ENCODE measurements at regions not wholly inside any gene's neighbourhood (a gene's known extent, or its start where the extent isn't known, plus 50 kb on each side); places are given as distances from the start of the nearest gene placed in this dataset.
A peak's percentile ranks its signal among the peaks of the same experiment; 100 is the strongest.

- H3K9me3 ChIP-seq (replicated peaks in 1 of 2; ENCODE audit: control insufficient read depth in 2 of 2, insufficient read depth in 1 of 2, low read depth in 1 of 2, low read length in 2 of 2), result no peaks in the 10 kb centered on the region
Observed at GRCh38 chr22:27120036-27120435, 462.6 kb downstream of the MIAT start.

DNA sequence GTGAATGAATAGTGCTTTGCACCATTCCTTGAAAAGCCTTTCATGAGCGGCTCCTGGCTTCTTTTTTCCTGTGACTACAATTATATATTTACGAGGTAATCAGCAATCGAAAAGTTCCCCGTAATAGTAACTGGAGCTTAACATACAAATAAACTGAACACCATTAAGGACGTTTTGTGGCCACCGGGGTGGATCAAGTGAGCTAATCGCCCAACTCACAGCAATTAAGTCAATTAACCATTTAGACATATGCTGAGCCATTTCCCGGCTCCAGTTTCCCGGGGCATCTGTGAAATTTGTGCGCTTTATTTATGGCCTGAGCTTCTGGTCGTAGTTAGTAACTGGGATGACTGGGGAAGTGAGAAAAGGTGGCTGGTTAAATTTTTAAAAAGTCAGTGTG lies 465.2 kb downstream of the MIAT start:
- Histone ChIP-seq H3K23ac (ENCODE audit: low read depth, low read length, poor library complexity) (no peak overlapping the region), H3K9me3 (replicated peaks in 1 of 2; ENCODE audit: control insufficient read depth in 2 of 2, insufficient read depth in 1 of 2, low read depth in 1 of 2, low read length in 2 of 2) (no peaks in the 10 kb centered on the region), H3K18ac (ENCODE audit: low read length) (no peak overlapping the region), H3K9ac (ENCODE audit: low read depth, low read length, poor library complexity) (no peak overlapping the region), H3K4me1 (ENCODE audit: control insufficient read depth in 2 of 2, insufficient read depth in 1 of 2, low read depth in 1 of 2, low read length in 2 of 2) (no peaks in the 10 kb centered on the region), H4K8ac (ENCODE audit: low read depth, low read length) (no peak overlapping the region), H3K79me1 (ENCODE audit: low read depth, low read length) (no peaks in the 10 kb centered on the region), H3K4me2 (ENCODE audit: insufficient read depth, low read length, poor library complexity, severe bottlenecking) (no peak overlapping the region), H3K4ac (ENCODE audit: low read length) (no peak overlapping the region), H2AFZ (ENCODE audit: low read length) (no peak overlapping the region), H2BK120ac (ENCODE audit: low read depth, low read length) (no peak overlapping the region), H4K91ac (ENCODE audit: low read depth, low read length, poor library complexity) (no peak overlapping the region), H2BK12ac (ENCODE audit: low read length) (no peak overlapping the region), H3K36me3 (replicated peaks in 1 of 2; ENCODE audit: control insufficient read depth in 2 of 2, insufficient read depth in 2 of 2, low read length in 2 of 2) (no peaks in the 10 kb centered on the region), H3K14ac (ENCODE audit: low read length) (no peak overlapping the region), H2BK15ac (ENCODE audit: low read length) (no peak overlapping the region), H2AK5ac (ENCODE audit: low read depth, low read length) (no peak overlapping the region), H3K27me3 (ENCODE audit: control insufficient read depth in 3 of 3, insufficient read depth in 3 of 3, low read depth in 1 of 3, low read length in 3 of 3) (no peaks in the 10 kb centered on the region), H3K27ac (replicated peaks; ENCODE audit: low read length) (no peak overlapping the region), H2BK5ac (ENCODE audit: low read length) (no peak overlapping the region), H3K4me3 (ENCODE audit: low read length in 2 of 2) (no peak overlapping the region)
- WGBS, 2 donors (ENCODE audit: extremely low coverage in 2 of 2, insufficient read length in 2 of 2, insufficient replicate concordance in 1 of 2), result no CpG with 5 or more reads among the region's 11 CpGs
- DNase-seq (ENCODE audit: low spot score), result no peak

More at GRCh38 chr22:27120036-27120435, 462.6 kb downstream of the MIAT start:
- Histone ChIP-seq H3K4ac (ENCODE audit: low read length) (no peak overlapping the region), H4K8ac (ENCODE audit: low read depth, low read length) (no peak overlapping the region), H2BK15ac (ENCODE audit: low read length) (no peak overlapping the region), H4K91ac (ENCODE audit: low read depth, low read length, poor library complexity) (no peak overlapping the region), H3K4me1 (ENCODE audit: control insufficient read depth in 2 of 2, insufficient read depth in 1 of 2, low read depth in 1 of 2, low read length in 2 of 2) (no peaks in the 10 kb centered on the region), H3K27me3 (ENCODE audit: control insufficient read depth in 3 of 3, insufficient read depth in 3 of 3, low read depth in 1 of 3, low read length in 3 of 3) (no peaks in the 10 kb centered on the region), H2BK120ac (ENCODE audit: low read depth, low read length) (no peak overlapping the region), H3K9ac (ENCODE audit: low read depth, low read length, poor library complexity) (no peak overlapping the region), H3K14ac (ENCODE audit: low read length) (no peak overlapping the region), H3K27ac (replicated peaks; ENCODE audit: low read length) (no peak overlapping the region), H3K4me3 (ENCODE audit: low read length in 2 of 2) (no peak overlapping the region), H2AK5ac (ENCODE audit: low read depth, low read length) (no peak overlapping the region), H3K4me2 (ENCODE audit: insufficient read depth, low read length, poor library complexity, severe bottlenecking) (no peak overlapping the region), H2BK5ac (ENCODE audit: low read length) (no peak overlapping the region), H3K36me3 (replicated peaks in 1 of 2; ENCODE audit: control insufficient read depth in 2 of 2, insufficient read depth in 2 of 2, low read length in 2 of 2) (no peaks in the 10 kb centered on the region), H3K18ac (ENCODE audit: low read length) (no peak overlapping the region), H3K23ac (ENCODE audit: low read depth, low read length, poor library complexity) (no peak overlapping the region), H3K79me1 (ENCODE audit: low read depth, low read length) (no peaks in the 10 kb centered on the region), H2BK12ac (ENCODE audit: low read length) (no peak overlapping the region), H2AFZ (ENCODE audit: low read length) (no peak overlapping the region)
- DNase-seq (ENCODE audit: low spot score), result no peak

DNA sequence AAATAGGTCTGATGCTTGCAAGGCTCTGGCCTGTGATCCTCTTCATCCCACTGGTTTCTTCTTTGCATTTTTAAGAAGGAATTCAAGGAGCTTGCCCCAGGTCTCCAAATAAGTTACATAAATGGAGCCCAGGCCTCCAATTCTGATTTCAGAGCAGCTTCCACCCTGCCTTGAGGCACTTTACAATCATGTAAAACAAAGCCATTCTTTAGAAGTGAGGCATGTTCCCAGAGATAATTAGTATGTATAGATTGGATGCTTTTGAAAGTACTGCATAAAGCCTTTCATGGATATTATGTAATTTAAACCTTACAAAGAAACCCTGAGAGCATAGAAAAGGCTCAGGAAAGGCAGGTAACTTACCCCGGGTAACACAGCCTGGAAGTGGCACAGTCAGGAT lies 466.5 kb downstream of the MIAT start:
- H3K9me3 ChIP-seq (replicated peaks in 1 of 2; ENCODE audit: control insufficient read depth in 2 of 2, insufficient read depth in 1 of 2, low read depth in 1 of 2, low read length in 2 of 2), result no peaks in the 10 kb centered on the region
- H2BK5ac ChIP-seq (ENCODE audit: low read length), result no peak overlapping the region
- H2AFZ ChIP-seq (ENCODE audit: low read length), result no peak overlapping the region
- H3K18ac ChIP-seq (ENCODE audit: low read length), result no peak overlapping the region
- H3K27ac ChIP-seq (replicated peaks; ENCODE audit: low read length), result no peak overlapping the region
- no peak overlapping the region for H3K4ac ChIP-seq (ENCODE audit: low read length)
- no peak overlapping the region for H3K23ac ChIP-seq (ENCODE audit: low read depth, low read length, poor library complexity)
- no peak overlapping the region for H4K91ac ChIP-seq (ENCODE audit: low read depth, low read length, poor library complexity)
- H2AK5ac ChIP-seq (ENCODE audit: low read depth, low read length), result no peak overlapping the region
- no peak overlapping the region for H2BK120ac ChIP-seq (ENCODE audit: low read depth, low read length)
- no peak overlapping the region for H3K4me3 ChIP-seq (ENCODE audit: low read length in 2 of 2)
- no peaks in the 10 kb centered on the region for H3K27me3 ChIP-seq (ENCODE audit: control insufficient read depth in 3 of 3, insufficient read depth in 3 of 3, low read depth in 1 of 3, low read length in 3 of 3)
- no peak for DNase-seq (ENCODE audit: low spot score)
- no peak overlapping the region for H2BK12ac ChIP-seq (ENCODE audit: low read length)
- no peaks in the 10 kb centered on the region for H3K79me1 ChIP-seq (ENCODE audit: low read depth, low read length)
- no peak overlapping the region for H2BK15ac ChIP-seq (ENCODE audit: low read length)
- H3K4me1 ChIP-seq (ENCODE audit: control insufficient read depth in 2 of 2, insufficient read depth in 1 of 2, low read depth in 1 of 2, low read length in 2 of 2), result no peaks in the 10 kb centered on the region
- WGBS, 2 donors (ENCODE audit: extremely low coverage in 2 of 2, insufficient read length in 2 of 2, insufficient replicate concordance in 1 of 2), result no CpG with 5 or more reads among the region's 1 CpG
- no peak overlapping the region for H3K4me2 ChIP-seq (ENCODE audit: insufficient read depth, low read length, poor library complexity, severe bottlenecking)
- no peaks in the 10 kb centered on the region for H3K36me3 ChIP-seq (replicated peaks in 1 of 2; ENCODE audit: control insufficient read depth in 2 of 2, insufficient read depth in 2 of 2, low read length in 2 of 2)
- no peak overlapping the region for H3K9ac ChIP-seq (ENCODE audit: low read depth, low read length, poor library complexity)
- H4K8ac ChIP-seq (ENCODE audit: low read depth, low read length), result no peak overlapping the region
- no peak overlapping the region for H3K14ac ChIP-seq (ENCODE audit: low read length)

- Histone ChIP-seq H2BK120ac (ENCODE audit: low read depth, low read length) (no peak overlapping the region), H3K27ac (replicated peaks; ENCODE audit: low read length) (no peak overlapping the region), H3K9me3 (replicated peaks in 1 of 2; ENCODE audit: control insufficient read depth in 2 of 2, insufficient read depth in 1 of 2, low read depth in 1 of 2, low read length in 2 of 2) (no peaks in the 10 kb centered on the region), H3K9ac (ENCODE audit: low read depth, low read length, poor library complexity) (no peak overlapping the region), H3K4me2 (ENCODE audit: insufficient read depth, low read length, poor library complexity, severe bottlenecking) (no peak overlapping the region), H2BK5ac (ENCODE audit: low read length) (no peak overlapping the region), H2BK12ac (ENCODE audit: low read length) (no peak overlapping the region), H2AK5ac (ENCODE audit: low read depth, low read length) (no peak overlapping the region), H3K79me1 (ENCODE audit: low read depth, low read length) (no peaks in the 10 kb centered on the region), H3K14ac (ENCODE audit: low read length) (no peak overlapping the region), H3K36me3 (replicated peaks in 1 of 2; ENCODE audit: control insufficient read depth in 2 of 2, insufficient read depth in 2 of 2, low read length in 2 of 2) (no peaks in the 10 kb centered on the region), H2BK15ac (ENCODE audit: low read length) (peak overlapping the region; percentile 34), H3K23ac (ENCODE audit: low read depth, low read length, poor library complexity) (no peak overlapping the region), H4K91ac (ENCODE audit: low read depth, low read length, poor library complexity) (no peak overlapping the region), H3K4me1 (ENCODE audit: control insufficient read depth in 2 of 2, insufficient read depth in 1 of 2, low read depth in 1 of 2, low read length in 2 of 2) (no peaks in the 10 kb centered on the region), H3K4ac (ENCODE audit: low read length) (no peak overlapping the region), H3K18ac (ENCODE audit: low read length) (peak overlapping the region; percentile 75), H4K8ac (ENCODE audit: low read depth, low read length) (no peak overlapping the region), H3K4me3 (ENCODE audit: low read length in 2 of 2) (no peak overlapping the region), H2AFZ (ENCODE audit: low read length) (peak overlapping the region; percentile 2), H3K27me3 (ENCODE audit: control insufficient read depth in 3 of 3, insufficient read depth in 3 of 3, low read depth in 1 of 3, low read length in 3 of 3) (no peaks in the 10 kb centered on the region)
- no CpG with 5 or more reads among the region's 16 CpGs for WGBS, 2 donors (ENCODE audit: extremely low coverage in 2 of 2, insufficient read length in 2 of 2, insufficient replicate concordance in 1 of 2)
- DNase-seq (ENCODE audit: low spot score), result no peak
Observed at GRCh38 chr22:27124351-27124966, 467.1 kb downstream of the MIAT start.

All from neuronal stem cell (in vitro differentiated cells).